ENCODE measurements at regions not wholly inside any gene's neighbourhood (a gene's known extent, or its start where the extent isn't known, plus 50 kb on each side); places are given as distances from the start of the nearest gene placed in this dataset.
"Not testable (repeated sequence)": the region's sequence is repeated elsewhere in the genome, so short reads cannot be mapped to it uniquely, and the experiment has no call there.

GRCh38 chr4:181766061-181766548 is 477.1 kb upstream of the TENM3 start:
- DNase-seq, result no peak

GRCh38 chr4:181770971-181771370 is 472.2 kb upstream of the TENM3 start:
- DNase-seq, result no peak

GRCh38 chr4:181775298-181775697 is 467.9 kb upstream of the TENM3 start:
- DNase-seq, result no peak

- no peak for DNase-seq
Observed at GRCh38 chr4:181776264-181777054, 466.7 kb upstream of the TENM3 start.

GRCh38 chr4:181777518-181777917 is 465.7 kb upstream of the TENM3 start:
- no peak for DNase-seq

GRCh38 chr4:181784881-181785280 is 458.3 kb upstream of the TENM3 start:
- DNase-seq, result no peak

- no peak for DNase-seq
Observed at GRCh38 chr4:181792641-181793040, 450.6 kb upstream of the TENM3 start.

- DNase-seq, result no peak
Observed at GRCh38 chr4:181793096-181793495, 450.1 kb upstream of the TENM3 start.

- no peak for DNase-seq
Observed at GRCh38 chr4:181796502-181796901, 446.7 kb upstream of the TENM3 start.

GRCh38 chr4:181798536-181798935 is 444.7 kb upstream of the TENM3 start:
- DNase-seq, result no peak

- no peak for DNase-seq
Observed at GRCh38 chr4:181799561-181800069, 443.6 kb upstream of the TENM3 start.

- no peak for DNase-seq
Observed at GRCh38 chr4:181802207-181802606, 441.0 kb upstream of the TENM3 start.

GRCh38 chr4:181807771-181808170 is 435.4 kb upstream of the TENM3 start:
- no peak for DNase-seq

GRCh38 chr4:181810711-181811110 is 432.5 kb upstream of the TENM3 start:
- no peak for DNase-seq

GRCh38 chr4:181811550-181811949 is 431.7 kb upstream of the TENM3 start:
- DNase-seq, result not testable (repeated sequence)

GRCh38 chr4:181819946-181820345 is 423.3 kb upstream of the TENM3 start:
- DNase-seq, result no peak

- no peak for DNase-seq
Observed at GRCh38 chr4:181820553-181820952, 422.6 kb upstream of the TENM3 start.

GRCh38 chr4:181821039-181822004 is 421.9 kb upstream of the TENM3 start:
- DNase-seq, result no peak

- no peak for DNase-seq
Observed at GRCh38 chr4:181822005-181822375, 421.2 kb upstream of the TENM3 start.

- DNase-seq, result no peak
Observed at GRCh38 chr4:181823183-181823582, 420.0 kb upstream of the TENM3 start.

GRCh38 chr4:181823645-181824044 is 419.6 kb upstream of the TENM3 start:
- DNase-seq, result no peak

- no peak for DNase-seq
Observed at GRCh38 chr4:181825564-181825963, 417.6 kb upstream of the TENM3 start.

GRCh38 chr4:181827246-181827645 is 416.0 kb upstream of the TENM3 start:
- no peak for DNase-seq
